Common myeloid progenitor, CD34-positive (primary cell): ENCODE measurements at regions not wholly inside any gene's neighbourhood (a gene's known extent, or its start where the extent isn't known, plus 50 kb on each side); places are given as distances from the start of the nearest gene placed in this dataset.

Experiments
- CTCF ChIA-PET: fragments of 350-600 bp; sonication (Branson Sonifier 250); formaldehyde crosslinking; loops from one replicate; lab custom pipeline; 2021; ENCODE audit warnings: antibody characterized with exemption; lab: Charles Lee
- POLR2A ChIA-PET: fragments of 350-600 bp; sonication (Branson Sonifier 250); formaldehyde crosslinking; loops from one replicate; lab custom pipeline; 2021; ENCODE audit warnings: antibody characterized with exemption; lab: Charles Lee
- DNase-seq, 3 donors: peaks; one replicate each; pipeline versions ENCODE4 v3.0.0 to v3.0.0-alpha.2; 2013
- H3K27ac ChIP-seq, 2 experiments: 1 replicate in 1 of 2; 2 replicates in 1 of 2; pipeline ENCODE4 v1.7.0; 2013; ENCODE audit warnings: inconsistent platforms in 2 of 2, low read length in 2 of 2, mild to moderate bottlenecking in 2 of 2, low read depth in 1 of 2, moderate library complexity in 1 of 2; ENCODE audit not compliant: severe bottlenecking in 2 of 2, insufficient read depth in 1 of 2, poor library complexity in 1 of 2
- H3K27me3 ChIP-seq, 5 experiments: replicated peaks in 2 of 5; 1 replicate in 3 of 5; 2 replicates in 2 of 5; pipeline versions ENCODE4 v1.6.1 to v1.7.0; 2013; ENCODE audit warnings: low read length in 4 of 5, mild to moderate bottlenecking in 2 of 5, moderate library complexity in 2 of 5, inconsistent platforms in 1 of 5; ENCODE audit not compliant: insufficient read depth in 5 of 5, control insufficient read depth in 4 of 5
- H3K36me3 ChIP-seq, 4 experiments: 1 replicate in 2 of 4; 2 replicates in 2 of 4; pipeline versions ENCODE4 v1.6.1 to v1.7.0; 2013; ENCODE audit warnings: low read length in 3 of 4, control low read depth in 1 of 4, mild to moderate bottlenecking in 1 of 4; ENCODE audit not compliant: control insufficient read depth in 4 of 4, insufficient read depth in 4 of 4
- H3K4me1 ChIP-seq, 4 experiments: 1 replicate in 3 of 4; 2 replicates in 1 of 4; pipeline versions ENCODE4 v1.6.1 to v1.7.1; 2013; ENCODE audit warnings: low read length in 3 of 4, mild to moderate bottlenecking in 3 of 4, control low read depth in 1 of 4, inconsistent platforms in 1 of 4, moderate library complexity in 1 of 4; ENCODE audit not compliant: control insufficient read depth in 4 of 4, insufficient read depth in 4 of 4; ENCODE audit errors: control extremely low read depth in 1 of 4
- H3K4me3 ChIP-seq, 7 experiments: 1 replicate in 4 of 7; 2 replicates in 3 of 7; pipeline versions ENCODE4 v1.5.1 to v1.7.0; 2013; ENCODE audit warnings: mild to moderate bottlenecking in 7 of 7, low read length in 6 of 7, moderate library complexity in 6 of 7, inconsistent platforms in 2 of 7, low read depth in 2 of 7, control low read depth in 1 of 7; ENCODE audit not compliant: insufficient read depth in 4 of 7, control insufficient read depth in 1 of 7; ENCODE audit errors: extremely low read depth in 1 of 7
- H3K9me3 ChIP-seq, 5 experiments: 1 replicate in 4 of 5; 2 replicates in 1 of 5; pipeline versions ENCODE4 v1.6.1 to v1.7.1; 2013; ENCODE audit warnings: low read length in 4 of 5, mild to moderate bottlenecking in 2 of 5, inconsistent platforms in 1 of 5, low read depth in 1 of 5, moderate library complexity in 1 of 5; ENCODE audit not compliant: control insufficient read depth in 4 of 5, insufficient read depth in 2 of 5; ENCODE audit errors: control extremely low read depth in 1 of 5
- WGBS: methylation state at CpG from one replicate; pipeline ENCODE4 v1.1.5; 2013; ENCODE audit not compliant: insufficient coverage; 5-methylcytosine and 5-hydroxymethylcytosine counted together

DNA sequence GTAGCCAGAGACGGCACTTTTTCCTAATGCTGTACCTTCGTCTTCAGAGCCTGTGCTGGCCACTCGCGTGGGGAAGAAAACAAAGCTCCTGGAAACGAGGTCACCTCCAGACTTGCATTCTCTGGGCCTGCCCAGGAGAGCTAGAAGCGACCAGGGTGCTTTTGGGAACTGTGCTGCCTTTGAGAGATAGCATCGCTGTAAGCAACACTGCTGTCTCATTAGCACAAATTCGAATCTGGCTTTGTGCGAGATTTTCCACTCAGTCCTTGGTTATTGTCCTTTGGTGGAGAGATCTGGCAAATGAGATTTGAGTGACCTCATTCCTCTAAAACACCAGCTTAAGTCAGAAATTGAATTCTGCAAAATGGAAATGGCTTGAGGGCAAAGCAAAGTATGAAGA is 66.1 kb upstream of the TLR3 start:
- WGBS, result 91% methylated on average over 9 of the region's 9 CpGs

DNA sequence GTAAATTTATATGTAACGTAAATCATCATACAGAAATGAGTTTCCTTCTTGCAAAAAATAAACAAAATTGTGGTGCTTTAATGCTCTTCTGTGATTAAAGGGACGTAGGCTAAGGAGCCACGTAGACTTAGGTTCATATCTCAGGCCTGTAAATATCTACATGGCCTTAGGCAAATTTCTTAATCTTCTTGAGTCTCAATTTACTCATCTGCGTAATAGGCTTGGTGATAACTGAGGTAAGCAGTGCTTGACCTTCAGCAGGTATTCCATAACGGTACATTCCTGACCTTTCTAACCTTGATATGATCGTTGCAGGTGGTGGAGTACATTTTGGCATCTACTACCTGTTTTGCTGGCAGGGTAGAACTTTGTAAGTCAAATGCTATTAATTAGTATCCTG is 65.2 kb upstream of the TLR3 start:
- no peaks in the 10 kb centered on the region for H3K9me3 ChIP-seq
- POLR2A ChIA-PET, result no interaction called here
- WGBS, result 93% methylated on average over 3 of the region's 6 CpGs
- H3K27ac ChIP-seq, result no peak overlapping the region
- H3K27me3 ChIP-seq, result peaks cover 0 to 11% (median 5%) of the 10 kb centered on the region in 5 experiments
- no peaks in the 10 kb centered on the region for H3K36me3 ChIP-seq
- CTCF ChIA-PET, result no interaction called here
- no peak overlapping the region for H3K4me3 ChIP-seq
- DNase-seq, result no peak
- no peaks in the 10 kb centered on the region for H3K4me1 ChIP-seq

More for the DNA sequence above, 66.1 kb upstream of the TLR3 start:
- no peaks in the 10 kb centered on the region for H3K36me3 ChIP-seq
- ChIA-PET POLR2A (no interaction called here), CTCF (interaction anchor here (0.8 to 1.4 kb wide), 2 partner anchors 19 to 20 kb away, joined by 3 to 4 read pairs; no protein-coding TSS in a partner anchor)
- H3K4me1 ChIP-seq, result no peaks in the 10 kb centered on the region
- H3K27ac ChIP-seq, result no peak overlapping the region
- peaks cover 0 to 9% (median 5%) of the 10 kb centered on the region in 5 experiments for H3K27me3 ChIP-seq
- H3K4me3 ChIP-seq, result no peak overlapping the region
- no peak for DNase-seq
- no peaks in the 10 kb centered on the region for H3K9me3 ChIP-seq

DNA sequence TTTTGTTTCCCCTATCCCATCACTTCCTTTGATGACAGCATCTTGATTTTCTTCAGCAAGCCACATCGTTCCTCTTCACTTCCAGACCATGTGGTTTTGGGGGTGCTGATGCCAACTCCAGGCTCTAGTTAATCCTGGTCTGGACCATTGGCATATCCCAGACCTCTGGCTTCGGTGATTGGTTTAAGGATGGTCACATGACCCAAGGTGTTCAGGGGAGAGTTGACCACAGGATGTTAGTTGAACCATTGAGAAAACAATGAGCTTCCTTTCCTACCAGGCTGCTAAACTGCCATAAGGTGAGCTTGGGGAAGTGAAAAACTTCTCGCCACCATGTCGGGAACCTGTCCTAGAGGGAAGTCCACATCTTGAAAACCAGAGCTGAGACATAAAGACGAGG is 60.9 kb upstream of the TLR3 start:
- WGBS, result 86% methylated on average over 5 of the region's 5 CpGs
- no peaks in the 10 kb centered on the region for H3K9me3 ChIP-seq
- CTCF ChIA-PET, result no interaction called here
- H3K4me1 ChIP-seq, result no peaks in the 10 kb centered on the region
- H3K27me3 ChIP-seq, result peaks cover 0 to 12% (median 0%) of the 10 kb centered on the region in 5 experiments
- POLR2A ChIA-PET, result interaction anchor here (0.6 kb wide), 1 partner anchor 16 kb away, joined by 4 read pairs; no protein-coding TSS in a partner anchor
- DNase-seq, result no peak
- no peak overlapping the region for H3K4me3 ChIP-seq
- H3K36me3 ChIP-seq, result no peaks in the 10 kb centered on the region
- no peak overlapping the region for H3K27ac ChIP-seq

DNA sequence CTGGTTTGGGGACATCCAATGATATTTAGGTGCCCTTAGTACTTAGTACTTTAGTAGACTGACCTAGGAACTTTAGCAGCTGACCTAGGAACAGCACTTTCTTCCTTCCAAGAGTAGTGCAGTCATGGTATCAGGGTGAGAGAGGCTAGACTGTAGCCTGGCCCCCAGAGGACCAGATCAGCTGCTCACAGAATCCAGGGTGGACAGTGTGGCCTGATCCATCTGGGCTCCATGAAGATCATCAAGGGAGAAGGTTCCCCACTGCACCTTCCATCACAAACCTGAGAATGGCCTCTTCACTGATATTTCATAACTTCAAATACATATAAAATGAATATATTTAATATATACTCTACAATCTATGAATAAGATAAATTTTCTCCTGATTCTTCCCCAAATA is 59.0 kb upstream of the TLR3 start:
- H3K9me3 ChIP-seq, result no peaks in the 10 kb centered on the region
- POLR2A ChIA-PET, result interaction anchor here (0.6 kb wide), 1 partner anchor 54 kb away, joined by 3 read pairs; no protein-coding TSS in a partner anchor
- CTCF ChIA-PET, result no interaction called here
- no peak overlapping the region for H3K27ac ChIP-seq
- peaks cover 0 to 12% (median 0%) of the 10 kb centered on the region in 5 experiments for H3K27me3 ChIP-seq
- no peaks in the 10 kb centered on the region for H3K4me1 ChIP-seq
- no peak for DNase-seq
- no peaks in the 10 kb centered on the region for H3K36me3 ChIP-seq
- H3K4me3 ChIP-seq, result no peak overlapping the region

DNA sequence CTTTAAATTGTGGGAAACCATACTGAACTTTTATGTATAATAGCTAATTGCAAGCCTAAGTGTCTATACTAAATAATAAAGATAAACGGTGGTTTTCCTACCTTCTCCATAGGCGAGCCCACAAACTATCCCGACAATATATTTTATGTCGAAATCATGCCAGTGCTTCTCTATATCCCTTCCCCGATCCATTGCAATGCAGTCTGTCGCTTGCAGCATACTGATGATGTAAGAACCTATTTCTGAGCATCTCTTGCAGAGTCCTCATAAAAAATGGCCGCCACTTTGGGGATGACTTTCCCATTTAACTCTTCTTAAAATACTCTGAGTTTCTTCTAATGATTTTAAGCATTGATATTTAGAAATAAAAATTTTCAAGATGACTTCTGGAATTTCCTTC is 58.1 kb upstream of the TLR3 start:
- Histone ChIP-seq H3K27me3 (peaks cover 0 to 12% (median 0%) of the 10 kb centered on the region in 5 experiments), H3K36me3 (no peaks in the 10 kb centered on the region), H3K4me1 (no peaks in the 10 kb centered on the region), H3K27ac (no peak overlapping the region), H3K9me3 (no peaks in the 10 kb centered on the region), H3K4me3 (no peak overlapping the region)
- CTCF ChIA-PET, result no interaction called here
- POLR2A ChIA-PET, result no interaction called here
- DNase-seq, result no peak
- WGBS, result 100% methylated on average over 6 of the region's 7 CpGs

DNA sequence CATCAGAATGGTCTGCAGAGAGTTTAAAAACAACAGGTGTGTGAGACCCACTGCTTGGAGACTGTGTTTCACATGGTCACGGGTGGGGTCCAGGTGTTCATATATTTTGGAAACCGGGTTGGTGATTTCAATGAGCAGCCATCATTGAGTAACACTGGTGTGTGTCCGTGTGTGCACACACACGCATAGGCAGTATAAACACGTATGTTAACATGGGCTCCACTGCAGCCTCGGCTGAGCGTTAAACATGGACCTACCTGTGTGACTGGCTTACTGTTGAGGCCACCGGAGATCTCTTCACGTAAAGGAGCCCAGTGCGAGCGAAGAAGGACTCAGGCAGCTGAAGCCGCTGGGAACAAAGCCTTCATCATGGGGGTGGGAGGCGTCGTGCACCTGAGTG is 56.9 kb upstream of the TLR3 start:
- 97% methylated on average over 14 of the region's 14 CpGs for WGBS

DNA sequence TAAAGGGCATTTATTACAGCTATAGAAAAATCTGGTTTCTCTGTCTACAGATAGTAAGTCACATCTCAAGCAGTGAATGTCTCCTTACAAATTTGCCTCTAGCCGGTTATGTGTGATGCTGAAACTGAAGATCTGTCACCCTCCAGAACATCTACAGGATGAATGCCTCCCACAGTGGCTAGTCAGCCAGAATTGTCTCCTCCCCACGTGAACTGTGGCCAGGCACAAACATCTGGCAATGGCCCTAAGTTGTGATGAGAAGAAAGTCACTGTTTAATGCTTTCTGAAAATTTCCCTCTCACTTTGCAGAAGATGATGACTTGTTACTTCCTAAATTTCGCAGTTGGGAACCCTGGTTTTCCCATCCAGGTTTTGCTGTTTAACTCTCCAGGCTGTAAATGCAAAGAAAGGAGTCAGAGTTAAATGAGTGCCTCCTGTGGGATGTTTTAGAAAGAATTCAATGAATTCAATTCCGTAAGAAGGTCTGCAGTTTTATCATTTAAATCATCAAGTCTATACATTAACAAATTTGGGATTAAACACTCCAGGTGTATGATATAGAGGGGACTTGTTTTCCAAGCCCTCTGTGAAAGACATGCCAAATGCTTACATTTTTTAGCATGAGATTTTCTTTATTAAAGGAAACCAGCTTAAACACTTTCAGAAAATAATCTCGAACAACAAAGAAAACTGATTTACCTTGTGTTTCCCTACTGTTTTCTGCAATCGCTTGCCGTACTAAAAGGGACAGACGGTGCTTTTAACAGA is 55.4 kb upstream of the TLR3 start:
- 75% methylated on average over 7 of the region's 8 CpGs for WGBS
- Histone ChIP-seq H3K4me1 (no peaks in the 10 kb centered on the region), H3K36me3 (no peaks in the 10 kb centered on the region), H3K4me3 (no peak overlapping the region), H3K27ac (no peak overlapping the region), H3K27me3 (peaks cover 0 to 10% (median 0%) of the 10 kb centered on the region in 5 experiments), H3K9me3 (no peaks in the 10 kb centered on the region)
- no peak for DNase-seq
- CTCF ChIA-PET, result no interaction called here
- POLR2A ChIA-PET, result no interaction called here

More for the DNA sequence above, 56.9 kb upstream of the TLR3 start:
- H3K4me1 ChIP-seq, result no peaks in the 10 kb centered on the region
- peaks cover 0 to 12% (median 0%) of the 10 kb centered on the region in 5 experiments for H3K27me3 ChIP-seq
- no peak overlapping the region for H3K27ac ChIP-seq
- H3K4me3 ChIP-seq, result no peak overlapping the region
- H3K36me3 ChIP-seq, result no peaks in the 10 kb centered on the region
- ChIA-PET POLR2A (no interaction called here), CTCF (no interaction called here)
- no peak for DNase-seq
- no peaks in the 10 kb centered on the region for H3K9me3 ChIP-seq
